HG03066 (cell line): ENCODE measurements at regions not wholly inside any gene's neighbourhood (a gene's known extent, or its start where the extent isn't known, plus 50 kb on each side); places are given as distances from the start of the nearest gene placed in this dataset.

Experiments
- ATAC-seq: cut with Tn5 transposase; IDR thresholded peaks from one replicate; pipeline ENCODE4 v1.9.1; 2021; ENCODE audit warnings: low read depth; ENCODE audit not compliant: unreplicated experiment

- ATAC-seq, result no peak
Measured at GRCh38 chr12:85720308-85721033, 115.7 kb downstream of the RASSF9 start.

GRCh38 chr12:85725991-85726390, 110.2 kb downstream of the RASSF9 start:
- no peak for ATAC-seq

GRCh38 chr12:85733221-85733840, 102.9 kb downstream of the RASSF9 start:
- no peak for ATAC-seq

- no peak for ATAC-seq
Measured at GRCh38 chr12:85733984-85734383, 102.2 kb downstream of the RASSF9 start.

GRCh38 chr12:85740186-85740585, 96.0 kb downstream of the RASSF9 start:
- no peak for ATAC-seq

- no peak for ATAC-seq
Measured at GRCh38 chr12:85741046-85741445, 95.2 kb downstream of the RASSF9 start.

- ATAC-seq, result no peak
Measured at GRCh38 chr12:85747941-85748495, 88.2 kb downstream of the RASSF9 start.
